Activated T-cell treated with anti-CD3 and anti-CD28 coated beads, Interleukin-2, amount 50 U/mL, for 24 hours (primary cell): ENCODE measurements at regions not wholly inside any gene's neighbourhood (a gene's known extent, or its start where the extent isn't known, plus 50 kb on each side); places are given as distances from the start of the nearest gene placed in this dataset.

Experiments
- DNase-seq: peaks from one replicate; pipeline ENCODE4 v3.0.0-alpha.2; 2020
- H3K27ac Mint-ChIP-seq: 2 replicates; pipeline ENCODE4 v1.8.0; 2020; ENCODE audit warnings: mild to moderate bottlenecking, mixed read lengths
- H3K27me3 Mint-ChIP-seq: 2 replicates; pipeline ENCODE4 v1.8.0; 2020; ENCODE audit warnings: mixed read lengths
- H3K36me3 Mint-ChIP-seq: 2 replicates; pipeline ENCODE4 v1.8.0; 2020; ENCODE audit warnings: low read depth, mixed read lengths
- H3K4me1 Mint-ChIP-seq: 2 replicates; pipeline ENCODE4 v1.8.0; 2020; ENCODE audit warnings: low read depth, mixed read lengths
- H3K4me3 Mint-ChIP-seq: 2 replicates; pipeline ENCODE4 v1.8.0; 2020; ENCODE audit warnings: mild to moderate bottlenecking, moderate library complexity, mixed read lengths
- H3K9me3 Mint-ChIP-seq: 2 replicates; pipeline ENCODE4 v1.8.0; 2020; ENCODE audit warnings: mixed read lengths

DNA sequence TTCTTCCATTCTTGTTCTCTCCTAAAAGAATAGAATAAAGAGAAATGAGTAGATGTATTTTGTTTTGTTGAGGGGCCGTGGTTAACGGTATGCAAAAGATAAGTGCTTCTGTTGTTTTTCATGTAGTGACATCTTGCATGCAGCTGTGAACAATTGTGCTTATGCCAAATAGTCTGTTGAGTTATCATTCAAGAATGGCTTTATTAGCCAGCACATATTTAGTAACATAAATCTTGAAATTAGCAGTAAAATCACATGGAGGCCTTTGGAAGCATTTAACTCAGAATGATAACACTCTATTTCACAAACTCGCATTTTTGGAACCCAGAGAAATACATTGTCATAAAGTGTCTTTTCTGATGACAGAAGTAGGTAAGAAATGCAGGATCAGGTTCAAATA is 1772.0 kb upstream of the FLRT2 start:
- Mint-ChIP-seq H3K4me1 (no peaks in the 10 kb centered on the region), H3K9me3 (peaks cover 9% of the 10 kb centered on the region), H3K27ac (no peak overlapping the region), H3K4me3 (no peak overlapping the region), H3K27me3 (no peaks in the 10 kb centered on the region), H3K36me3 (no peaks in the 10 kb centered on the region)
- DNase-seq: no peak

GRCh38 chr14:83764656-83765599 is 1765.0 kb upstream of the FLRT2 start:
- H3K36me3 Mint-ChIP-seq: no peaks in the 10 kb centered on the region
- H3K27ac Mint-ChIP-seq: no peak overlapping the region
- H3K4me3 Mint-ChIP-seq: no peak overlapping the region
- no peaks in the 10 kb centered on the region for H3K27me3 Mint-ChIP-seq
- peaks cover 27% of the 10 kb centered on the region for H3K9me3 Mint-ChIP-seq
- DNase-seq: no peak
- no peaks in the 10 kb centered on the region for H3K4me1 Mint-ChIP-seq

GRCh38 chr14:83777516-83777915 is 1752.4 kb upstream of the FLRT2 start:
- Mint-ChIP-seq H3K9me3 (peaks cover 24% of the 10 kb centered on the region), H3K27me3 (no peaks in the 10 kb centered on the region), H3K27ac (no peak overlapping the region), H3K4me3 (no peak overlapping the region), H3K36me3 (no peaks in the 10 kb centered on the region), H3K4me1 (no peaks in the 10 kb centered on the region)
- DNase-seq: no peak

GRCh38 chr14:83779266-83779665 is 1750.7 kb upstream of the FLRT2 start:
- Mint-ChIP-seq H3K4me3 (no peak overlapping the region), H3K36me3 (no peaks in the 10 kb centered on the region), H3K4me1 (no peaks in the 10 kb centered on the region)

GRCh38 chr14:83780321-83780720 is 1749.6 kb upstream of the FLRT2 start:
- no peaks in the 10 kb centered on the region for H3K36me3 Mint-ChIP-seq
- no peak overlapping the region for H3K27ac Mint-ChIP-seq
- H3K27me3 Mint-ChIP-seq: no peaks in the 10 kb centered on the region
- H3K4me3 Mint-ChIP-seq: no peak overlapping the region
- no peaks in the 10 kb centered on the region for H3K4me1 Mint-ChIP-seq
- no peak for DNase-seq
- H3K9me3 Mint-ChIP-seq: peaks cover 26% of the 10 kb centered on the region

More at GRCh38 chr14:83779266-83779665, 1750.7 kb upstream of the FLRT2 start:
- H3K27me3 Mint-ChIP-seq: no peaks in the 10 kb centered on the region
- H3K27ac Mint-ChIP-seq: no peak overlapping the region
- peaks cover 27% of the 10 kb centered on the region for H3K9me3 Mint-ChIP-seq
- no peak for DNase-seq

GRCh38 chr14:83798421-83798820 is 1731.5 kb upstream of the FLRT2 start:
- Mint-ChIP-seq H3K9me3 (peaks cover 13% of the 10 kb centered on the region), H3K4me3 (no peak overlapping the region), H3K36me3 (no peaks in the 10 kb centered on the region), H3K27ac (no peak overlapping the region), H3K27me3 (no peaks in the 10 kb centered on the region), H3K4me1 (no peaks in the 10 kb centered on the region)
- no peak for DNase-seq

GRCh38 chr14:83799233-83799632 is 1730.7 kb upstream of the FLRT2 start:
- no peaks in the 10 kb centered on the region for H3K36me3 Mint-ChIP-seq
- H3K27ac Mint-ChIP-seq: no peak overlapping the region
- peaks cover 12% of the 10 kb centered on the region for H3K9me3 Mint-ChIP-seq
- no peaks in the 10 kb centered on the region for H3K4me1 Mint-ChIP-seq
- no peak overlapping the region for H3K4me3 Mint-ChIP-seq
- DNase-seq: no peak
- H3K27me3 Mint-ChIP-seq: no peaks in the 10 kb centered on the region

DNA sequence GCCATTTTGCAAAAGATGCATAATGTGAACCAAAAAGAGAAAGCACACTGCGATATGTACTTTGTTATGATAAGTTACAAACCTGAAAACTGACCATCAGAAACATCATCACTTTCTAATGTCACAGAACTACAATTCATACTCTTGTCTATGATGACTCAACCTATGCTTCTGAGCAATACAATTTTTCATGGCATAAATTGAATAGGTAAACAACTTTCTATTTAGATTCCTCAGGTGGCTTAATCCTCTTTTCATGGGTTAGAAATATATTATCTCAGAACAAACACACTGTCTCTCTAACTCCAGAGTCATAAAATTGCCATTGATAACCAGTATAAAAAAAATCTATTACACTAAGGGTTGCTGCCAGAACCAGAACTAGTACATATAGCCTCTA is 1715.0 kb upstream of the FLRT2 start:
- no peak overlapping the region for H3K4me3 Mint-ChIP-seq
- no peaks in the 10 kb centered on the region for H3K36me3 Mint-ChIP-seq
- H3K27me3 Mint-ChIP-seq: no peaks in the 10 kb centered on the region
- DNase-seq: no peak
- H3K4me1 Mint-ChIP-seq: no peaks in the 10 kb centered on the region
- no peak overlapping the region for H3K27ac Mint-ChIP-seq
- H3K9me3 Mint-ChIP-seq: peaks cover 12% of the 10 kb centered on the region

- no peaks in the 10 kb centered on the region for H3K4me1 Mint-ChIP-seq
- no peaks in the 10 kb centered on the region for H3K27me3 Mint-ChIP-seq
- H3K9me3 Mint-ChIP-seq: peaks cover 11% of the 10 kb centered on the region
- no peak overlapping the region for H3K27ac Mint-ChIP-seq
- DNase-seq: no peak
- no peak overlapping the region for H3K4me3 Mint-ChIP-seq
- H3K36me3 Mint-ChIP-seq: no peaks in the 10 kb centered on the region
Observed at GRCh38 chr14:83816761-83817160, 1713.2 kb upstream of the FLRT2 start.

DNA sequence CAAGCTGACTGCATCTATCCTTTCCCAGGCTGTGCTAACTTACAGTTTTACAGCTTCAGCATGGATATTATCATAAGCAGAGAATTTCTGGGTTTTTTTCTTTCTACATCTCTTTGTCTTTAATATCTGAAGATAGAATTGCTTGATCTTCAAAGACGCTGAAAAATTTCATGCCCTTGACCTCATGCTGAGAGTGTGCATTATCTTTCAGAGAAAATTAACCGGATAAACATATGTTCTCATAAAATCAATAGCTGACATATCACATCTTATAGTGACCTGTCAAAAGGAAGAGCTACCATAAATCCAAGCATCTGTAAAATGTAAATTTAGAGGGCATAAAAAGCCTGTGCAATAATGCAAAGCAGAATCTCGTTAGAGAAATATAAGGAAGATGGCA is 1704.1 kb upstream of the FLRT2 start:
- Mint-ChIP-seq H3K4me3 (no peak overlapping the region), H3K36me3 (no peaks in the 10 kb centered on the region), H3K27ac (no peak overlapping the region), H3K4me1 (no peaks in the 10 kb centered on the region), H3K27me3 (no peaks in the 10 kb centered on the region), H3K9me3 (peaks cover 16% of the 10 kb centered on the region)
- no peak for DNase-seq

GRCh38 chr14:83826838-83827237 is 1703.1 kb upstream of the FLRT2 start:
- H3K4me3 Mint-ChIP-seq: no peak overlapping the region
- no peak for DNase-seq
- peaks cover 13% of the 10 kb centered on the region for H3K9me3 Mint-ChIP-seq
- H3K4me1 Mint-ChIP-seq: no peaks in the 10 kb centered on the region
- no peaks in the 10 kb centered on the region for H3K27me3 Mint-ChIP-seq
- no peaks in the 10 kb centered on the region for H3K36me3 Mint-ChIP-seq
- no peak overlapping the region for H3K27ac Mint-ChIP-seq

DNA sequence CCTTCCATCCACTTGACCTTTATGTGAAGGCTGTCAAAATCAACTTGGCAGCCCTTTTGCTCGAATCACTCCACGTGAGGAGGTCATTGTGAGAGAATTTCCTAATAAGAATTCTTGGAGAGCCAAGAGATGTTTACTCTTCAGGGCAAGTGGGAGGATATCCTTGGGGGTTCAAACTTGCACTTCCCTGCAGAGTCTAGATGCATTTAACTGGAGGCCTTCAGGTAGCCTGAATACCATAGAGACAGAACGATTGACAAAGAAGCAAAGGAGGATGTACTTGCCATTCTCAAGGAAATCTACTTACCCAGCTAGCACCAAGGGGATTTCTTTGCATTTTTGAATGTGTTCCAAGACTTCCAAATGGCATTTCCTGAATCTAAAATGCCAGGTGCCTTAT is 1702.6 kb upstream of the FLRT2 start:
- Mint-ChIP-seq H3K4me1 (no peaks in the 10 kb centered on the region), H3K27ac (no peak overlapping the region), H3K9me3 (peaks cover 15% of the 10 kb centered on the region), H3K4me3 (no peak overlapping the region), H3K27me3 (no peaks in the 10 kb centered on the region), H3K36me3 (no peaks in the 10 kb centered on the region)
- no peak for DNase-seq

- Mint-ChIP-seq H3K4me1 (no peaks in the 10 kb centered on the region), H3K36me3 (no peaks in the 10 kb centered on the region), H3K9me3 (peaks cover 16% of the 10 kb centered on the region), H3K27me3 (no peaks in the 10 kb centered on the region), H3K4me3 (no peak overlapping the region), H3K27ac (no peak overlapping the region)
- DNase-seq: no peak
Observed at GRCh38 chr14:83828406-83828805, 1701.5 kb upstream of the FLRT2 start.

GRCh38 chr14:83830316-83830715 is 1699.6 kb upstream of the FLRT2 start:
- no peaks in the 10 kb centered on the region for H3K27me3 Mint-ChIP-seq

DNA sequence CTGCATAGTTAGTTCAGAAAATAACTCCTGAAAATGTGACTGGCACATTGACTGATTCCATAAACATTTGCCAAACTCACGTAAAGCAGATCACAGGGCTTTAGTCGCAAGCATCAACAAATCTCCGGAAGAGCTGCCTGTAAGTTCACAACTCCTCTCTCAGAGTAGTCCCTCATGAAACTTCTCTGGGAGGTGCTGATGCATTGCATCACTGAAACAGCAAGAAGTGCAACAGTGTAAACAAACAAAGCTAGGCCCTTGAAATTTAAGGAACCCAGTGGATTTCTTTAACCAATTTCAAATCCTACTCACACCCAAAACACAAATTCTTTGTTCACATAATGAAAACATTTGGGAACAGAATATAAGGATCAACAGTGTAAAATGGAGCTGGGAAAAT is 1691.7 kb upstream of the FLRT2 start:
- no peaks in the 10 kb centered on the region for H3K4me1 Mint-ChIP-seq
- H3K4me3 Mint-ChIP-seq: no peak overlapping the region
- no peaks in the 10 kb centered on the region for H3K36me3 Mint-ChIP-seq
- H3K27me3 Mint-ChIP-seq: no peaks in the 10 kb centered on the region
- no peak for DNase-seq
- no peak overlapping the region for H3K27ac Mint-ChIP-seq
- H3K9me3 Mint-ChIP-seq: peaks cover 16% of the 10 kb centered on the region

More at GRCh38 chr14:83830316-83830715, 1699.6 kb upstream of the FLRT2 start:
- H3K9me3 Mint-ChIP-seq: peaks cover 8% of the 10 kb centered on the region
- no peak for DNase-seq
- H3K4me3 Mint-ChIP-seq: no peak overlapping the region
- no peaks in the 10 kb centered on the region for H3K36me3 Mint-ChIP-seq
- no peak overlapping the region for H3K27ac Mint-ChIP-seq
- H3K4me1 Mint-ChIP-seq: no peaks in the 10 kb centered on the region
